ENCODE measurements at regions not wholly inside any gene's neighbourhood (a gene's known extent, or its start where the extent isn't known, plus 50 kb on each side); places are given as distances from the start of the nearest gene placed in this dataset.

- Histone ChIP-seq H3K9me3 (ENCODE audit: control insufficient read depth in 4 of 4, low read length in 3 of 4) (no peaks in the 10 kb centered on the region), H3K27me3 (ENCODE audit: control insufficient read depth in 4 of 4, insufficient read depth in 4 of 4, low read length in 3 of 4) (no peaks in the 10 kb centered on the region), H3K27ac (ENCODE audit: low read depth in 1 of 2, low read length in 2 of 2) (no peak overlapping the region), H3K9ac (ENCODE audit: low read depth in 1 of 2, low read length in 2 of 2) (no peak overlapping the region), H3K36me3 (ENCODE audit: control insufficient read depth in 4 of 4, insufficient read depth in 3 of 4, low read depth in 1 of 4, low read length in 3 of 4) (no peaks in the 10 kb centered on the region), H3K4me3 (ENCODE audit: low read depth in 1 of 3, low read length in 3 of 3) (no peak overlapping the region), H3K4me1 (ENCODE audit: control insufficient read depth in 4 of 4, insufficient read depth in 4 of 4, low read length in 3 of 4) (no peaks in the 10 kb centered on the region)
- TF ChIP-seq REST (IDR thresholded peaks at IDR 0.05) (no peak), CTCF (IDR thresholded peaks at IDR 0.05; ENCODE audit: low read depth, low read length, missing input control) (no peak), GABPA (IDR thresholded peaks at IDR 0.05 in 1 of 2, conservative IDR thresholded peaks at IDR 0.05 in 1 of 2) (no peak), RXRA (IDR thresholded peaks at IDR 0.05) (no peak), MAX (IDR thresholded peaks at IDR 0.05) (no peak), RAD21 (IDR thresholded peaks at IDR 0.05) (no peak), NR2F2 (IDR thresholded peaks at IDR 0.05) (no peak), FOXA2 (IDR thresholded peaks at IDR 0.05) (no peak), HNF4A (conservative IDR thresholded peaks at IDR 0.05) (no peak), EGR1 (IDR thresholded peaks at IDR 0.05; ENCODE audit: low read depth in 2 of 2) (no peak), TAF1 (conservative IDR thresholded peaks at IDR 0.05) (no peak), HNF4G (IDR thresholded peaks at IDR 0.05) (no peak), JUND (IDR thresholded peaks at IDR 0.05) (no peak), SP1 (IDR thresholded peaks at IDR 0.05) (no peak), ATF3 (IDR thresholded peaks at IDR 0.05) (no peak), ZBTB33 (IDR thresholded peaks at IDR 0.05) (no peak)
- 90% methylated on average over 5 of the region's 5 CpGs for WGBS
- no peak for DNase-seq (ENCODE audit: low spot score)
Measured at GRCh38 chr13:30088312-30088855, 219.0 kb downstream of the KATNAL1 start.

GRCh38 chr13:30085087-30085486, 222.3 kb downstream of the KATNAL1 start:
- Histone ChIP-seq H3K36me3 (ENCODE audit: control insufficient read depth in 4 of 4, insufficient read depth in 3 of 4, low read depth in 1 of 4, low read length in 3 of 4) (no peaks in the 10 kb centered on the region), H3K9ac (ENCODE audit: low read depth in 1 of 2, low read length in 2 of 2) (no peak overlapping the region), H3K27me3 (ENCODE audit: control insufficient read depth in 4 of 4, insufficient read depth in 4 of 4, low read length in 3 of 4) (no peaks in the 10 kb centered on the region), H3K9me3 (ENCODE audit: control insufficient read depth in 4 of 4, low read length in 3 of 4) (no peaks in the 10 kb centered on the region), H3K27ac (ENCODE audit: low read depth in 1 of 2, low read length in 2 of 2) (no peak overlapping the region), H3K4me1 (ENCODE audit: control insufficient read depth in 4 of 4, insufficient read depth in 4 of 4, low read length in 3 of 4) (no peaks in the 10 kb centered on the region), H3K4me3 (ENCODE audit: low read depth in 1 of 3, low read length in 3 of 3) (no peak overlapping the region)
- DNase-seq (ENCODE audit: low spot score) = no peak
- WGBS = 84% methylated on average over 1 of the region's 1 CpG
- no peak for TF ChIP-seq EGR1 (IDR thresholded peaks at IDR 0.05; ENCODE audit: low read depth in 2 of 2)

All from liver (tissue), 8 donors.